ENCODE measurements at regions not wholly inside any gene's neighbourhood (a gene's known extent, or its start where the extent isn't known, plus 50 kb on each side); places are given as distances from the start of the nearest gene placed in this dataset.

- H3K4me1 Mint-ChIP-seq: no peaks in the 10 kb centered on the region
- H3K27me3 ChIP-seq (replicated peaks in 1 of 4; ENCODE audit: control extremely low read depth in 1 of 4, control insufficient read depth in 3 of 4, insufficient read depth in 4 of 4, low read length in 3 of 4): no peaks in the 10 kb centered on the region
- DNase-seq (no peak), ATAC-seq (ENCODE audit: low read depth) (no peak)
- peaks cover 0 to 14% (median 0%) of the 10 kb centered on the region in 3 donors for H3K9me3 ChIP-seq (ENCODE audit: control extremely low read depth in 1 of 3, control insufficient read depth in 2 of 3, insufficient read depth in 1 of 3, low read length in 2 of 3)
- no peaks in the 10 kb centered on the region for H3K4me1 ChIP-seq (ENCODE audit: control insufficient read depth in 2 of 2, insufficient read depth in 2 of 2, low read length in 2 of 2)
- H3K9me3 Mint-ChIP-seq (ENCODE audit: insufficient read depth): no peaks in the 10 kb centered on the region
- H3K27ac Mint-ChIP-seq: no peak overlapping the region
- CTCF ChIA-PET: no interaction called here
- no peak overlapping the region for H3K4me2 ChIP-seq (replicated peaks; ENCODE audit: low read depth, low read length, poor library complexity, severe bottlenecking)
- H3K4me3 Mint-ChIP-seq: no peak overlapping the region
- no peaks in the 10 kb centered on the region for H4K20me1 ChIP-seq (ENCODE audit: control insufficient read depth, insufficient read depth, low read length, poor library complexity, severe bottlenecking)
- no peak overlapping the region for H2AFZ ChIP-seq (ENCODE audit: insufficient read depth, low read depth, low read length, poor library complexity, severe bottlenecking)
- TF ChIP-seq CTCF (IDR thresholded peaks at IDR 0.05) (no peak), EZH2 (IDR thresholded peaks at IDR 0.05; ENCODE audit: borderline replicate concordance, insufficient read depth, low read depth, low read length, poor library complexity, severe bottlenecking) (no peak)
- POLR2A ChIA-PET: no interaction called here
- H3K4me3 ChIP-seq (ENCODE audit: control extremely low read depth in 1 of 5, extremely low read depth in 1 of 5, insufficient read depth in 1 of 5, low read depth in 2 of 5, low read length in 4 of 5): no peak overlapping the region
- H3K79me2 ChIP-seq (ENCODE audit: control insufficient read depth, insufficient read depth, low read length): no peaks in the 10 kb centered on the region
- no peaks in the 10 kb centered on the region for H3K27me3 Mint-ChIP-seq
- intact Hi-C loops (cut with micrococcal nuclease): no loop called here
- no peak overlapping the region for H3K9ac ChIP-seq (ENCODE audit: low read length)
- no CpG with 5 or more reads among the region's 4 CpGs for WGBS (ENCODE audit: insufficient coverage)
- no peak overlapping the region for H3K27ac ChIP-seq (ENCODE audit: low read length in 2 of 2)
- H3K36me3 ChIP-seq (replicated peaks in 1 of 2; ENCODE audit: control extremely low read depth in 1 of 2, control insufficient read depth in 1 of 2, extremely low read depth in 1 of 2, insufficient read depth in 2 of 2, low read length in 1 of 2): no peaks in the 10 kb centered on the region
These were observed 146.8 kb upstream of the SOX9 start for GRCh38 chr17:71974051-71974450.

GRCh38 chr17:71975331-71975801 lies 145.5 kb upstream of the SOX9 start:
- Histone ChIP-seq H4K20me1 (ENCODE audit: control insufficient read depth, insufficient read depth, low read length, poor library complexity, severe bottlenecking) (no peaks in the 10 kb centered on the region), H3K79me2 (ENCODE audit: control insufficient read depth, insufficient read depth, low read length) (no peaks in the 10 kb centered on the region), H3K27me3 (replicated peaks in 1 of 4; ENCODE audit: control extremely low read depth in 1 of 4, control insufficient read depth in 3 of 4, insufficient read depth in 4 of 4, low read length in 3 of 4) (no peaks in the 10 kb centered on the region), H3K9me3 (ENCODE audit: control extremely low read depth in 1 of 3, control insufficient read depth in 2 of 3, insufficient read depth in 1 of 3, low read length in 2 of 3) (peaks cover 0 to 18% (median 0%) of the 10 kb centered on the region in 3 donors), H3K9ac (ENCODE audit: low read length) (no peak overlapping the region), H2AFZ (ENCODE audit: insufficient read depth, low read depth, low read length, poor library complexity, severe bottlenecking) (no peak overlapping the region), H3K36me3 (replicated peaks in 1 of 2; ENCODE audit: control extremely low read depth in 1 of 2, control insufficient read depth in 1 of 2, extremely low read depth in 1 of 2, insufficient read depth in 2 of 2, low read length in 1 of 2) (no peaks in the 10 kb centered on the region), H3K4me3 (ENCODE audit: control extremely low read depth in 1 of 5, extremely low read depth in 1 of 5, insufficient read depth in 1 of 5, low read depth in 2 of 5, low read length in 4 of 5) (no peak overlapping the region), H3K4me1 (ENCODE audit: control insufficient read depth in 2 of 2, insufficient read depth in 2 of 2, low read length in 2 of 2) (no peaks in the 10 kb centered on the region), H3K27ac (ENCODE audit: low read length in 2 of 2) (no peak overlapping the region), H3K4me2 (replicated peaks; ENCODE audit: low read depth, low read length, poor library complexity, severe bottlenecking) (no peak overlapping the region)
- Mint-ChIP-seq H3K27me3 (no peaks in the 10 kb centered on the region), H3K27ac (no peak overlapping the region), H3K9me3 (ENCODE audit: insufficient read depth) (no peaks in the 10 kb centered on the region), H3K4me1 (no peaks in the 10 kb centered on the region), H3K4me3 (no peak overlapping the region)
- 32% methylated on average over 8 of the region's 13 CpGs for WGBS (ENCODE audit: insufficient coverage)
- no peak for DNase-seq
- ChIA-PET POLR2A (no interaction called here), CTCF (no interaction called here)
- TF ChIP-seq CTCF (IDR thresholded peaks at IDR 0.05): no peak
- TF ChIP-seq EZH2 (IDR thresholded peaks at IDR 0.05; ENCODE audit: borderline replicate concordance, insufficient read depth, low read depth, low read length, poor library complexity, severe bottlenecking): no peak
- no peak for ATAC-seq (ENCODE audit: low read depth)
- intact Hi-C loops (cut with micrococcal nuclease): no loop called here

All from B cell (primary cell).